ENCODE measurements at regions not wholly inside any gene's neighbourhood (a gene's known extent, or its start where the extent isn't known, plus 50 kb on each side); places are given as distances from the start of the nearest gene placed in this dataset.

DNA sequence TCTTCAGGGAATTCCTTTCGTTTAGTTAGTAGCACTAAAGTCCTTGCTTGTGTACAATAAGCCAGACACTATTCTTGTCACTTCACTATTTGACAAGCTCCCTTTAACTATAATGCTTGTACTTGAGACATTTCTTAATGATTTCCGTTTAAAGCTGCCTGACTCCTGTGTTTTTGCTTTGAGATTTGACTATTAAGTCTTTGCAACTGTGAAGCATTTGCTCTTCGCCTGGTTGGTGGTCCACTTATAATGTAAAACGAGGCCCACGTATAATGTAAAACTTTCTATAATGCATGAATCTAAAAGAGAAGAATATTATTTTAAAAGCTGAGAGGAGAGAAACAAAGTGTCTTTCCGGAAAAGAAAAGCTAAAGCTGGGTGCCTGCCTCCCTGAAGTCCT is 204.1 kb upstream of the FAM47C start:
- WGBS (ENCODE audit: insufficient coverage) = 76% methylated on average over 4 of the region's 6 CpGs
- ATAC-seq = no peak

GRCh38 chrX:36844857-36845256 is 163.3 kb upstream of the FAM47C start:
- no peak overlapping the region for H3K4me3 ChIP-seq (ENCODE audit: low read length)
- Mint-ChIP-seq H3K36me3 (no peaks in the 10 kb centered on the region), H3K9me3 (no peaks in the 10 kb centered on the region), H3K27ac (no peak overlapping the region), H3K4me1 (no peaks in the 10 kb centered on the region), H3K27me3 (ENCODE audit: low read depth in 2 of 2) (no peaks in the 10 kb centered on the region), H3K4me3 (no peak overlapping the region)
- H3K36me3 ChIP-seq (ENCODE audit: control insufficient read depth, insufficient read depth, low read length) = no peaks in the 10 kb centered on the region
- TF ChIP-seq, protein P1, sequence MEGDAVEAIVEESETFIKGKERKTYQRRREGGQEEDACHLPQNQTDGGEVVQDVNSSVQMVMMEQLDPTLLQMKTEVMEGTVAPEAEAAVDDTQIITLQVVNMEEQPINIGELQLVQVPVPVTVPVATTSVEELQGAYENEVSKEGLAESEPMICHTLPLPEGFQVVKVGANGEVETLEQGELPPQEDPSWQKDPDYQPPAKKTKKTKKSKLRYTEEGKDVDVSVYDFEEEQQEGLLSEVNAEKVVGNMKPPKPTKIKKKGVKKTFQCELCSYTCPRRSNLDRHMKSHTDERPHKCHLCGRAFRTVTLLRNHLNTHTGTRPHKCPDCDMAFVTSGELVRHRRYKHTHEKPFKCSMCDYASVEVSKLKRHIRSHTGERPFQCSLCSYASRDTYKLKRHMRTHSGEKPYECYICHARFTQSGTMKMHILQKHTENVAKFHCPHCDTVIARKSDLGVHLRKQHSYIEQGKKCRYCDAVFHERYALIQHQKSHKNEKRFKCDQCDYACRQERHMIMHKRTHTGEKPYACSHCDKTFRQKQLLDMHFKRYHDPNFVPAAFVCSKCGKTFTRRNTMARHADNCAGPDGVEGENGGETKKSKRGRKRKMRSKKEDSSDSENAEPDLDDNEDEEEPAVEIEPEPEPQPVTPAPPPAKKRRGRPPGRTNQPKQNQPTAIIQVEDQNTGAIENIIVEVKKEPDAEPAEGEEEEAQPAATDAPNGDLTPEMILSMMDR (IDR thresholded peaks at IDR 0.05) = no peak
- H3K27ac ChIP-seq (ENCODE audit: low read length) = no peak overlapping the region
- intact Hi-C loops (cut with micrococcal nuclease) = no loop called here
- no peaks in the 10 kb centered on the region for H3K9me3 ChIP-seq (ENCODE audit: control insufficient read depth, insufficient read depth, low read length)
- ATAC-seq = no peak
- no peaks in the 10 kb centered on the region for H3K27me3 ChIP-seq (ENCODE audit: control insufficient read depth, insufficient read depth, low read length)
- no peak for DNase-seq
- H3K4me1 ChIP-seq (ENCODE audit: control insufficient read depth, insufficient read depth, low read length) = no peaks in the 10 kb centered on the region
- no CpG with 5 or more reads among the region's 3 CpGs for WGBS (ENCODE audit: insufficient coverage)

More for the DNA sequence above, 204.1 kb upstream of the FAM47C start:
- no peaks in the 10 kb centered on the region for H3K27me3 Mint-ChIP-seq (ENCODE audit: low read depth in 2 of 2)
- Histone ChIP-seq H3K9me3 (ENCODE audit: control insufficient read depth, insufficient read depth, low read length) (no peaks in the 10 kb centered on the region), H3K27ac (ENCODE audit: low read length) (no peak overlapping the region), H3K36me3 (ENCODE audit: control insufficient read depth, insufficient read depth, low read length) (no peaks in the 10 kb centered on the region), H3K27me3 (ENCODE audit: control insufficient read depth, insufficient read depth, low read length) (no peaks in the 10 kb centered on the region), H3K4me1 (ENCODE audit: control insufficient read depth, insufficient read depth, low read length) (no peaks in the 10 kb centered on the region), H3K4me3 (ENCODE audit: low read length) (no peak overlapping the region)
- H3K9me3 Mint-ChIP-seq = no peaks in the 10 kb centered on the region
- no peak overlapping the region for H3K4me3 Mint-ChIP-seq
- DNase-seq = no peak
- TF ChIP-seq, protein P1 (IDR thresholded peaks at IDR 0.05) = no peak
- H3K36me3 Mint-ChIP-seq = no peaks in the 10 kb centered on the region
- no peaks in the 10 kb centered on the region for H3K4me1 Mint-ChIP-seq
- H3K27ac Mint-ChIP-seq = no peak overlapping the region
- intact Hi-C loops (cut with micrococcal nuclease) = no loop called here

GRCh38 chrX:36847496-36847895 is 160.7 kb upstream of the FAM47C start:
- Histone ChIP-seq H3K4me3 (ENCODE audit: low read length) (no peak overlapping the region), H3K27ac (ENCODE audit: low read length) (no peak overlapping the region), H3K36me3 (ENCODE audit: control insufficient read depth, insufficient read depth, low read length) (no peaks in the 10 kb centered on the region), H3K4me1 (ENCODE audit: control insufficient read depth, insufficient read depth, low read length) (no peaks in the 10 kb centered on the region), H3K27me3 (ENCODE audit: control insufficient read depth, insufficient read depth, low read length) (no peaks in the 10 kb centered on the region), H3K9me3 (ENCODE audit: control insufficient read depth, insufficient read depth, low read length) (no peaks in the 10 kb centered on the region)
- DNase-seq = no peak
- no peaks in the 10 kb centered on the region for H3K27me3 Mint-ChIP-seq (ENCODE audit: low read depth in 2 of 2)
- H3K9me3 Mint-ChIP-seq = no peaks in the 10 kb centered on the region
- H3K27ac Mint-ChIP-seq = no peak overlapping the region
- H3K36me3 Mint-ChIP-seq = no peaks in the 10 kb centered on the region
- H3K4me3 Mint-ChIP-seq = no peak overlapping the region
- no peak for ATAC-seq
- intact Hi-C loops (cut with micrococcal nuclease) = no loop called here
- WGBS (ENCODE audit: insufficient coverage) = 90% methylated on average over 2 of the region's 4 CpGs
- no peaks in the 10 kb centered on the region for H3K4me1 Mint-ChIP-seq
- TF ChIP-seq, protein P1 (IDR thresholded peaks at IDR 0.05) = no peak

- no peak overlapping the region for H3K27ac ChIP-seq (ENCODE audit: low read length)
- TF ChIP-seq, protein P1 (IDR thresholded peaks at IDR 0.05) = no peak
- Mint-ChIP-seq H3K9me3 (no peaks in the 10 kb centered on the region), H3K4me1 (no peaks in the 10 kb centered on the region), H3K4me3 (no peak overlapping the region), H3K27me3 (ENCODE audit: low read depth in 2 of 2) (no peaks in the 10 kb centered on the region), H3K27ac (no peak overlapping the region), H3K36me3 (no peaks in the 10 kb centered on the region)
- H3K4me1 ChIP-seq (ENCODE audit: control insufficient read depth, insufficient read depth, low read length) = no peaks in the 10 kb centered on the region
- H3K27me3 ChIP-seq (ENCODE audit: control insufficient read depth, insufficient read depth, low read length) = no peaks in the 10 kb centered on the region
- no peak overlapping the region for H3K4me3 ChIP-seq (ENCODE audit: low read length)
- no peak for DNase-seq
- 61% methylated on average over 2 of the region's 2 CpGs for whole genome bisulfite sequencing (ENCODE audit: insufficient coverage)
- H3K9me3 ChIP-seq (ENCODE audit: control insufficient read depth, insufficient read depth, low read length) = no peaks in the 10 kb centered on the region
- no peak for ATAC-seq
- H3K36me3 ChIP-seq (ENCODE audit: control insufficient read depth, insufficient read depth, low read length) = no peaks in the 10 kb centered on the region
- intact Hi-C loops (cut with micrococcal nuclease) = no loop called here
These were observed 158.8 kb upstream of the FAM47C start for GRCh38 chrX:36849407-36849806.
